SU-DHL-6 (cell line): ENCODE measurements at regions not wholly inside any gene's neighbourhood (a gene's known extent, or its start where the extent isn't known, plus 50 kb on each side); places are given as distances from the start of the nearest gene placed in this dataset.
A peak's percentile ranks its signal among the peaks of the same experiment; 100 is the strongest.

Experiments
- H2AFZ ChIP-seq: fragments of 200-600 bp; sonication (generic); 2 replicates; pipeline ENCODE4 v1.6.1; 2014; ENCODE audit warnings: low read depth, mild to moderate bottlenecking, moderate library complexity, mixed read lengths, antibody characterized with exemption, low read length; ENCODE audit not compliant: severe bottlenecking
- H3F3A ChIP-seq: fragments of 200-600 bp; shearing (Covaris generic); 2 replicates; pipeline ENCODE4 v1.6.0; 2016; ENCODE audit warnings: antibody characterized with exemption, mild to moderate bottlenecking; ENCODE audit not compliant: insufficient read depth
- H3K27ac ChIP-seq: fragments of 200-600 bp; sonication (generic); 2 replicates; pipeline ENCODE4 v1.5.1; 2016; ENCODE audit warnings: low read depth, mild to moderate bottlenecking, low read length, moderate library complexity, mixed read lengths
- H3K27me3 ChIP-seq: fragments of 200-600 bp; sonication (generic), shearing (Covaris generic); 2 replicates; pipeline ENCODE4 v1.6.0; 2014; ENCODE audit warnings: mild to moderate bottlenecking, low read length
- H3K36me3 ChIP-seq: fragments of 200-600 bp; sonication (generic); 2 replicates; pipeline ENCODE4 v1.6.1; 2014; ENCODE audit warnings: mild to moderate bottlenecking, low read length, mixed read lengths
- H3K4me2 ChIP-seq: fragments of 300-600, 200-600 bp; shearing (Covaris generic), sonication (generic); 2 replicates; pipeline ENCODE4 v1.6.0; 2014; ENCODE audit warnings: low read length, low read depth, mild to moderate bottlenecking; ENCODE audit not compliant: poor library complexity, severe bottlenecking
- H3K4me3 ChIP-seq: fragments of 200-600 bp; sonication (generic); 2 replicates; pipeline ENCODE4 v1.5.1; 2014; ENCODE audit warnings: antibody characterized with exemption, low read length, mild to moderate bottlenecking, mixed read lengths; ENCODE audit not compliant: insufficient read depth, poor library complexity, severe bottlenecking
- H3K79me2 ChIP-seq: fragments of 200-600 bp; sonication (generic); 2 replicates; pipeline ENCODE4 v1.6.1; 2014; ENCODE audit warnings: mild to moderate bottlenecking, low read length, moderate library complexity; ENCODE audit not compliant: insufficient read depth
- H3K9ac ChIP-seq: fragments of 200-600 bp; sonication (generic); 2 replicates; pipeline ENCODE4 v1.7.0; 2014; ENCODE audit warnings: mild to moderate bottlenecking, low read length
- H3K9me2 ChIP-seq: fragments of 200-600 bp; sonication (generic); replicated peaks from 2 replicates; pipeline ENCODE4 v1.6.1; 2014; ENCODE audit warnings: low read length; ENCODE audit not compliant: insufficient read depth
- H3K9me3 ChIP-seq: fragments of 200-600 bp; sonication (generic); 2 replicates; pipeline ENCODE4 v1.6.1; 2014; ENCODE audit warnings: low read length, mixed read lengths; ENCODE audit not compliant: insufficient read depth
- H4K20me1 ChIP-seq: fragments of 200-600 bp; sonication (generic); 2 replicates; pipeline ENCODE4 v1.6.1; 2014; ENCODE audit warnings: low read depth, mild to moderate bottlenecking, antibody characterized with exemption, low read length, moderate library complexity, mixed read lengths
- CTCF ChIP-seq: fragments of 200-600 bp; sonication (generic); IDR thresholded peaks from one replicate; pipeline ENCODE4 v1.5.1; 2017; ENCODE audit warnings: antibody characterized with exemption, mild to moderate bottlenecking, low read length, moderate library complexity; ENCODE audit not compliant: insufficient read depth, poor library complexity, severe bottlenecking
- EZH2phosphoT487 ChIP-seq: fragments of 200-600 bp; sonication (generic), shearing (Covaris generic); conservative IDR thresholded peaks from 2 replicates; pipeline ENCODE4 v1.6.1; 2018; ENCODE audit warnings: mild to moderate bottlenecking, antibody characterized with exemption, low read length, moderate library complexity, mixed read lengths

GRCh38 chr7:45258533-45259226 is 101.1 kb downstream of the RAMP3 start:
- H2AFZ ChIP-seq = no peak overlapping the region
- no peaks in the 10 kb centered on the region for H3K36me3 ChIP-seq
- no peak for TF ChIP-seq EZH2phosphoT487
- TF ChIP-seq CTCF = no peak
- no peaks in the 10 kb centered on the region for H3K27me3 ChIP-seq
- no peaks in the 10 kb centered on the region for H3K9me2 ChIP-seq
- no peaks in the 10 kb centered on the region for H3K9me3 ChIP-seq
- H3K9ac ChIP-seq = no peak overlapping the region
- no peaks in the 10 kb centered on the region for H3K79me2 ChIP-seq
- H3K27ac ChIP-seq = no peak overlapping the region
- no peaks in the 10 kb centered on the region for H4K20me1 ChIP-seq
- no peaks in the 10 kb centered on the region for H3F3A ChIP-seq
- H3K4me2 ChIP-seq = no peak overlapping the region
- no peak overlapping the region for H3K4me3 ChIP-seq

- Histone ChIP-seq H3K9me2 (no peaks in the 10 kb centered on the region), H3K79me2 (no peaks in the 10 kb centered on the region), H3K4me2 (no peak overlapping the region), H3K36me3 (no peaks in the 10 kb centered on the region), H3K27ac (no peak overlapping the region), H3K9ac (no peak overlapping the region), H3F3A (no peaks in the 10 kb centered on the region), H3K27me3 (no peaks in the 10 kb centered on the region), H3K9me3 (no peaks in the 10 kb centered on the region), H4K20me1 (no peaks in the 10 kb centered on the region), H2AFZ (no peak overlapping the region), H3K4me3 (no peak overlapping the region)
- TF ChIP-seq EZH2phosphoT487 = no peak
- TF ChIP-seq CTCF = no peak
These were observed 101.6 kb downstream of the RAMP3 start for GRCh38 chr7:45259227-45259596.

- H3K4me2 ChIP-seq = no peak overlapping the region
- H3K27me3 ChIP-seq = no peaks in the 10 kb centered on the region
- H3K27ac ChIP-seq = no peak overlapping the region
- no peak overlapping the region for H3K9ac ChIP-seq
- H3F3A ChIP-seq = no peaks in the 10 kb centered on the region
- no peaks in the 10 kb centered on the region for H3K9me3 ChIP-seq
- H4K20me1 ChIP-seq = no peaks in the 10 kb centered on the region
- no peak for TF ChIP-seq EZH2phosphoT487
- peak; percentile 99 for TF ChIP-seq CTCF
- no peaks in the 10 kb centered on the region for H3K79me2 ChIP-seq
- H3K36me3 ChIP-seq = no peaks in the 10 kb centered on the region
- H3K4me3 ChIP-seq = no peak overlapping the region
- H2AFZ ChIP-seq = no peak overlapping the region
- H3K9me2 ChIP-seq = no peaks in the 10 kb centered on the region
These were observed 102.5 kb downstream of the RAMP3 start for GRCh38 chr7:45259966-45260646.
